ENCODE measurements at regions not wholly inside any gene's neighbourhood (a gene's known extent, or its start where the extent isn't known, plus 50 kb on each side); places are given as distances from the start of the nearest gene placed in this dataset.

- no peaks in the 10 kb centered on the region for H3K9me3 ChIP-seq (ENCODE audit: control insufficient read depth, insufficient read depth, low read length)
- no peaks in the 10 kb centered on the region for H3K36me3 ChIP-seq (ENCODE audit: control insufficient read depth, insufficient read depth, low read length)
- no peak overlapping the region for H3K27ac ChIP-seq (ENCODE audit: low read depth, low read length)
- no peak overlapping the region for H3K4me3 ChIP-seq (ENCODE audit: low read depth, low read length)
- H3K27me3 ChIP-seq (ENCODE audit: control insufficient read depth, insufficient read depth, low read length), result no peaks in the 10 kb centered on the region
- H3K9ac ChIP-seq (ENCODE audit: low read depth, low read length), result no peak overlapping the region
- H3K4me1 ChIP-seq (ENCODE audit: control insufficient read depth, insufficient read depth, low read length), result peaks cover 12% of the 10 kb centered on the region; the same call in 1 of the 2 replicates
Observed at GRCh38 chr16:65301029-65301428, 179.2 kb upstream of the CDH11 start.

GRCh38 chr16:65297453-65297852 lies 175.6 kb upstream of the CDH11 start:
- no peak overlapping the region for H3K27ac ChIP-seq (ENCODE audit: low read depth, low read length)
- no peaks in the 10 kb centered on the region for H3K9me3 ChIP-seq (ENCODE audit: control insufficient read depth, insufficient read depth, low read length)
- peaks cover 20% of the 10 kb centered on the region for H3K4me1 ChIP-seq (ENCODE audit: control insufficient read depth, insufficient read depth, low read length)
- no peak overlapping the region for H3K4me3 ChIP-seq (ENCODE audit: low read depth, low read length)
- no peaks in the 10 kb centered on the region for H3K27me3 ChIP-seq (ENCODE audit: control insufficient read depth, insufficient read depth, low read length)
- no peaks in the 10 kb centered on the region for H3K36me3 ChIP-seq (ENCODE audit: control insufficient read depth, insufficient read depth, low read length)
- H3K9ac ChIP-seq (ENCODE audit: low read depth, low read length), result no peak overlapping the region

GRCh38 chr16:65295527-65295926 lies 173.7 kb upstream of the CDH11 start:
- H3K4me1 ChIP-seq (ENCODE audit: control insufficient read depth, insufficient read depth, low read length), result peaks cover 20% of the 10 kb centered on the region
- no peaks in the 10 kb centered on the region for H3K36me3 ChIP-seq (ENCODE audit: control insufficient read depth, insufficient read depth, low read length)
- H3K9ac ChIP-seq (ENCODE audit: low read depth, low read length), result no peak overlapping the region
- no peaks in the 10 kb centered on the region for H3K9me3 ChIP-seq (ENCODE audit: control insufficient read depth, insufficient read depth, low read length)
- H3K27ac ChIP-seq (ENCODE audit: low read depth, low read length), result no peak overlapping the region
- no peaks in the 10 kb centered on the region for H3K27me3 ChIP-seq (ENCODE audit: control insufficient read depth, insufficient read depth, low read length)
- no peak overlapping the region for H3K4me3 ChIP-seq (ENCODE audit: low read depth, low read length)

GRCh38 chr16:65294708-65295107 lies 172.8 kb upstream of the CDH11 start:
- Histone ChIP-seq H3K9ac (ENCODE audit: low read depth, low read length) (no peak overlapping the region), H3K9me3 (ENCODE audit: control insufficient read depth, insufficient read depth, low read length) (no peaks in the 10 kb centered on the region), H3K27ac (ENCODE audit: low read depth, low read length) (no peak overlapping the region), H3K4me3 (ENCODE audit: low read depth, low read length) (no peak overlapping the region), H3K27me3 (ENCODE audit: control insufficient read depth, insufficient read depth, low read length) (no peaks in the 10 kb centered on the region), H3K36me3 (ENCODE audit: control insufficient read depth, insufficient read depth, low read length) (no peaks in the 10 kb centered on the region), H3K4me1 (ENCODE audit: control insufficient read depth, insufficient read depth, low read length) (peaks cover 20% of the 10 kb centered on the region)

GRCh38 chr16:65294165-65294564 lies 172.3 kb upstream of the CDH11 start:
- Histone ChIP-seq H3K27ac (ENCODE audit: low read depth, low read length) (no peak overlapping the region), H3K9ac (ENCODE audit: low read depth, low read length) (no peak overlapping the region), H3K4me3 (ENCODE audit: low read depth, low read length) (no peak overlapping the region), H3K9me3 (ENCODE audit: control insufficient read depth, insufficient read depth, low read length) (no peaks in the 10 kb centered on the region), H3K27me3 (ENCODE audit: control insufficient read depth, insufficient read depth, low read length) (no peaks in the 10 kb centered on the region), H3K36me3 (ENCODE audit: control insufficient read depth, insufficient read depth, low read length) (no peaks in the 10 kb centered on the region), H3K4me1 (ENCODE audit: control insufficient read depth, insufficient read depth, low read length) (peaks cover 20% of the 10 kb centered on the region)

- Histone ChIP-seq H3K9me3 (ENCODE audit: control insufficient read depth, insufficient read depth, low read length) (no peaks in the 10 kb centered on the region), H3K4me3 (ENCODE audit: low read depth, low read length) (no peak overlapping the region), H3K36me3 (ENCODE audit: control insufficient read depth, insufficient read depth, low read length) (no peaks in the 10 kb centered on the region)
Observed at GRCh38 chr16:65289022-65289421, 167.2 kb upstream of the CDH11 start.

GRCh38 chr16:65287307-65287706 lies 165.4 kb upstream of the CDH11 start:
- no peak overlapping the region for H3K4me3 ChIP-seq (ENCODE audit: low read depth, low read length)
- H3K27me3 ChIP-seq (ENCODE audit: control insufficient read depth, insufficient read depth, low read length), result no peaks in the 10 kb centered on the region
- H3K9me3 ChIP-seq (ENCODE audit: control insufficient read depth, insufficient read depth, low read length), result no peaks in the 10 kb centered on the region
- no peak overlapping the region for H3K9ac ChIP-seq (ENCODE audit: low read depth, low read length)
- H3K36me3 ChIP-seq (ENCODE audit: control insufficient read depth, insufficient read depth, low read length), result no peaks in the 10 kb centered on the region
- no peak overlapping the region for H3K27ac ChIP-seq (ENCODE audit: low read depth, low read length)
- peaks cover 30% of the 10 kb centered on the region for H3K4me1 ChIP-seq (ENCODE audit: control insufficient read depth, insufficient read depth, low read length)

More at GRCh38 chr16:65289022-65289421, 167.2 kb upstream of the CDH11 start:
- Histone ChIP-seq H3K9ac (ENCODE audit: low read depth, low read length) (no peak overlapping the region), H3K27ac (ENCODE audit: low read depth, low read length) (no peak overlapping the region), H3K27me3 (ENCODE audit: control insufficient read depth, insufficient read depth, low read length) (no peaks in the 10 kb centered on the region), H3K4me1 (ENCODE audit: control insufficient read depth, insufficient read depth, low read length) (peaks cover 19% of the 10 kb centered on the region)

GRCh38 chr16:65285128-65286048 lies 163.5 kb upstream of the CDH11 start:
- H3K27ac ChIP-seq (ENCODE audit: low read depth, low read length), result no peak overlapping the region
- no peaks in the 10 kb centered on the region for H3K36me3 ChIP-seq (ENCODE audit: control insufficient read depth, insufficient read depth, low read length)
- peaks cover 49% of the 10 kb centered on the region for H3K4me1 ChIP-seq (ENCODE audit: control insufficient read depth, insufficient read depth, low read length)
- no peak overlapping the region for H3K4me3 ChIP-seq (ENCODE audit: low read depth, low read length)
- H3K27me3 ChIP-seq (ENCODE audit: control insufficient read depth, insufficient read depth, low read length), result no peaks in the 10 kb centered on the region
- H3K9me3 ChIP-seq (ENCODE audit: control insufficient read depth, insufficient read depth, low read length), result no peaks in the 10 kb centered on the region
- H3K9ac ChIP-seq (ENCODE audit: low read depth, low read length), result no peak overlapping the region

GRCh38 chr16:65284626-65285025 lies 162.8 kb upstream of the CDH11 start:
- H3K4me3 ChIP-seq (ENCODE audit: low read depth, low read length), result no peak overlapping the region
- H3K27ac ChIP-seq (ENCODE audit: low read depth, low read length), result no peak overlapping the region

GRCh38 chr16:65283181-65283651 lies 161.4 kb upstream of the CDH11 start:
- H3K9ac ChIP-seq (ENCODE audit: low read depth, low read length), result no peak overlapping the region
- peaks cover 63% of the 10 kb centered on the region for H3K4me1 ChIP-seq (ENCODE audit: control insufficient read depth, insufficient read depth, low read length)
- H3K4me3 ChIP-seq (ENCODE audit: low read depth, low read length), result no peak overlapping the region
- H3K9me3 ChIP-seq (ENCODE audit: control insufficient read depth, insufficient read depth, low read length), result no peaks in the 10 kb centered on the region
- no peaks in the 10 kb centered on the region for H3K27me3 ChIP-seq (ENCODE audit: control insufficient read depth, insufficient read depth, low read length)
- no peak overlapping the region for H3K27ac ChIP-seq (ENCODE audit: low read depth, low read length)
- H3K36me3 ChIP-seq (ENCODE audit: control insufficient read depth, insufficient read depth, low read length), result no peaks in the 10 kb centered on the region

More at GRCh38 chr16:65284626-65285025, 162.8 kb upstream of the CDH11 start:
- no peaks in the 10 kb centered on the region for H3K36me3 ChIP-seq (ENCODE audit: control insufficient read depth, insufficient read depth, low read length)
- no peaks in the 10 kb centered on the region for H3K27me3 ChIP-seq (ENCODE audit: control insufficient read depth, insufficient read depth, low read length)
- no peak overlapping the region for H3K9ac ChIP-seq (ENCODE audit: low read depth, low read length)
- peaks cover 57% of the 10 kb centered on the region for H3K4me1 ChIP-seq (ENCODE audit: control insufficient read depth, insufficient read depth, low read length)
- no peaks in the 10 kb centered on the region for H3K9me3 ChIP-seq (ENCODE audit: control insufficient read depth, insufficient read depth, low read length)

GRCh38 chr16:65281586-65281985 lies 159.7 kb upstream of the CDH11 start:
- Histone ChIP-seq H3K4me1 (ENCODE audit: control insufficient read depth, insufficient read depth, low read length) (peaks cover 57% of the 10 kb centered on the region), H3K9ac (ENCODE audit: low read depth, low read length) (no peak overlapping the region), H3K36me3 (ENCODE audit: control insufficient read depth, insufficient read depth, low read length) (no peaks in the 10 kb centered on the region), H3K9me3 (ENCODE audit: control insufficient read depth, insufficient read depth, low read length) (no peaks in the 10 kb centered on the region), H3K4me3 (ENCODE audit: low read depth, low read length) (no peak overlapping the region), H3K27ac (ENCODE audit: low read depth, low read length) (peak overlapping the region; percentile 34), H3K27me3 (ENCODE audit: control insufficient read depth, insufficient read depth, low read length) (no peaks in the 10 kb centered on the region)

All from HUES48 (cell line).